ENCODE measurements at regions not wholly inside any gene's neighbourhood (a gene's known extent, or its start where the extent isn't known, plus 50 kb on each side); places are given as distances from the start of the nearest gene placed in this dataset.

- DNase-seq (ENCODE audit: low read depth in 2 of 2) = no peak
Measured at GRCh38 chr14:97350415-97350814, 553.2 kb downstream of the VRK1 start.

GRCh38 chr14:97350894-97351731, 553.9 kb downstream of the VRK1 start:
- no peak for DNase-seq (ENCODE audit: low read depth in 2 of 2)

GRCh38 chr14:97353102-97353501, 555.9 kb downstream of the VRK1 start:
- no peak for DNase-seq (ENCODE audit: low read depth in 2 of 2)

- DNase-seq (ENCODE audit: low read depth in 2 of 2) = no peak
Measured at GRCh38 chr14:97354119-97354722, 557.0 kb downstream of the VRK1 start.

DNA sequence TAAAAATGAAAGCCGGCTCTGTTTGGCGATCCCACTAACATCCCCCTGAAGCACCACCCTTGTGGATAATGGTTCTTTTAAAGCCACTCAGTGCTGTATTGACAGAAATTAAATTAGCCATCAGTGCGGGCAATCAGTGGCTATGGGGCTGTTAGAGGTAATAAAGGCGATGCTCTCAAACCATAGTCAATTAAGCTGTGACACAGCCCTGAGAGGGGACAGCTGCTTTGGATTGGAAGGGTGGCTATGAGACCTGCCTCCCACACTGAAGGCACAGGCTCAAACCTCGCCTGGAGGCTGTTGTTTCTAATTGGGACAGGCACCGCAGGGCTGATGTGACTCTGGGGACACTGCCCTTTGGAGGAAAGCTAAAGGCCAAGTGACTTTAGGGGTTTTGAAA, 562.2 kb downstream of the VRK1 start:
- no peak for DNase-seq (ENCODE audit: low read depth in 2 of 2)

DNA sequence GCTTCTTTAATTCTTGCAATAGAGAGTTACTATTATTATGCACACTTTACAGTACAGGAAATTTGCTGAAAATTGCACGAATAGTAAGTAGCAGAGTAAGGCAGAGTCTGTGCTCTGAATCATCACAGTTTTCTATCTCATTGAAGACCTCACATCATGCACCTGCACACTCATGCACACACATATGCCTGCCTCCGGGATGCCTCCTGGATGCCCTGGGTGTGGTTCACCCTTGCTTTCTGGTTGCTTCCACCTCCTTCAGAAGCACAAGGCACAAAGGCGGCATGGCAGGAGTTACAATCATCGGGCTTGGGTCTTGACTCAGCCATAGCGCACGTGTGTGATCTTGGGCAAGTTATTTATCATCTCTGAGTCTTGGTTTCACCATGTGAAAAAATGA, 564.0 kb downstream of the VRK1 start:
- DNase-seq (ENCODE audit: low read depth in 2 of 2) = no peak

DNA sequence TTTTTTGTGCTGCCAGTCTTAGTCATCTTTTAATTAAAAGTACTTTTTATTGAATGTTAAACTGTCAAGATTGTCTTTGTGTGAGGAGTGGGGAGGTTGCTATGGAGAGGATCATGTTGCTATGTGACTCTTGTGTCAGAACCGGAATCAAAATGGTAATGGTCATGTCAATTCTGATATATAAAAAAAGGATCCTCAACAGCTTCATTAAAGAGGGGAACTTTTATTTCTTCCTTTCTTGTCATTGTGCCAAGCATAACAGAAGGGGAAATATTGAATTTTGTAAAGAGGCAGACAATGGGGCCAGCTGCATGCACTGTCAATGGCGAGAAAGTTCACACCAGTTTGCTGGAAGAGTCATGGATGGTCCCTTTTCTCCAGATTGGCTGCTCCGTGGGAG, 564.8 kb downstream of the VRK1 start:
- no peak for DNase-seq (ENCODE audit: low read depth in 2 of 2)

GRCh38 chr14:97366400-97366799, 569.2 kb downstream of the VRK1 start:
- DNase-seq (ENCODE audit: low read depth in 2 of 2) = no peak

DNA sequence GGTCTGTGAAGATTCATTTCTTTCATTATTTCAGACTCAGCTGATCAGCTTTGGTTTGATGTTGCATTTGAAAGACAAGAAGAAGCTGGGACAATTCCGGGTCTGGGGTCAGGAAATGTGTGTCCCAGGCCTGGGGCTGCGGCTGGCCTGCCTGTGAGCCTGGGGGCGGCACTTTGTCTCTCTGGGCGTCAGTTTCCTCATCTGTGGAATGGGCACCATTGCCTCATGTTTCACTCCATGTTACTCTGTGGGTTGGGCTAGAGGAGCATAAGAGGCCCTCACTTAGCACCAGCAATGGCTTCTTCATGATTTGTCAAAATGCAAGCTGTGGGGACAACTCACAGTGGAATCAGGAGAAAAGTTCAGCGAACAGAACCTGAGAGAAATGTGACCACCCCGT, 570.1 kb downstream of the VRK1 start:
- no peak for DNase-seq (ENCODE audit: low read depth in 2 of 2)

- DNase-seq (ENCODE audit: low read depth in 2 of 2) = no peak
Measured at GRCh38 chr14:97368049-97368448, 570.9 kb downstream of the VRK1 start.

GRCh38 chr14:97368900-97369564, 571.9 kb downstream of the VRK1 start:
- DNase-seq (ENCODE audit: low read depth in 2 of 2) = no peak

- DNase-seq (ENCODE audit: low read depth in 2 of 2) = no peak
Measured at GRCh38 chr14:97369901-97370300, 572.7 kb downstream of the VRK1 start.

DNA sequence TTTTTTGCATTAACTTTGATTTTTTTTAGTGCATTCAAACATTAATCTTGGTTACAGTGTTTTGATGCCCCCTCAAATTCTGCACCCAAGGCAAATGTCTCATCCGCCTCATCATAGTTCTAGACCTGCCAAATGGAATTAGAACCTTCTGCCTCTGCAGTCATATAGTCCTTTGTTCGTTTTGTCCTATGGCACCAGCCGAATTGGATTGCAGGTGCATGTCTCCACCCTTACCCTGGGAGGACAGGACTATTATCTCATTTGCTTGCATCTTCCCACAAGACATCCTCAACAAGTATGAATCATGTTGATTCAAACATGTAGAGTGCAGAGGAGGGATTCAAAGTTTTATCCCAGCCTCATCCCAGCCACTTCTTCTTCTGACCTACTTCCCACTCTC, 579.1 kb downstream of the VRK1 start:
- no peak for DNase-seq (ENCODE audit: low read depth in 2 of 2)

GRCh38 chr14:97377550-97377949, 580.4 kb downstream of the VRK1 start:
- DNase-seq (ENCODE audit: low read depth in 2 of 2) = no peak

DNA sequence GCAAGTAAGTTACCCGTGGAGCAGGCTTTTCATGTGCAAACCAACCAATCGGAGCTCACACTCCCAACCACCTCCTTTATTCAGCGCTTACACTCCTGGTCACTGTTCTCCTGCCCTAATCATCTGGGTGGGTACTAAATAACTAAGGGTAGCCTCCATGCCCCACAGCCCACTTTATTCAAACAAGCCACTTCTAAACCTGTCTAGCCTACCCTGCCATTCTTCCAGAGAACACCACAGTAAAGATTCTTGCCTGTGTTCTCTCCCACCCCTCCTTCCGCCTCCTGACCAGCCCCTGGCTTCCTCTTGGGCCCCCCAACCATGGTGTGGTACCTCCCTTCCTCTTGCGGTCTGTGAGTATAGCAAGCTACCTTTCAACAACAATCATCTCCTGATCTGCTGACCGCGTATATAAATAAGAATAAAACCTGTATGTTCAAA, 581.9 kb downstream of the VRK1 start:
- no peak for DNase-seq (ENCODE audit: low read depth in 2 of 2)

- DNase-seq (ENCODE audit: low read depth in 2 of 2) = peak; percentile 44 to 56
Measured at GRCh38 chr14:97380539-97380941, 583.4 kb downstream of the VRK1 start.

- no peak for DNase-seq (ENCODE audit: low read depth in 2 of 2)
Measured at GRCh38 chr14:97381309-97381708, 584.1 kb downstream of the VRK1 start.

GRCh38 chr14:97382616-97383226, 585.5 kb downstream of the VRK1 start:
- no peak for DNase-seq (ENCODE audit: low read depth in 2 of 2)

- DNase-seq (ENCODE audit: low read depth in 2 of 2) = no peak
Measured at GRCh38 chr14:97385727-97386126, 588.5 kb downstream of the VRK1 start.

DNA sequence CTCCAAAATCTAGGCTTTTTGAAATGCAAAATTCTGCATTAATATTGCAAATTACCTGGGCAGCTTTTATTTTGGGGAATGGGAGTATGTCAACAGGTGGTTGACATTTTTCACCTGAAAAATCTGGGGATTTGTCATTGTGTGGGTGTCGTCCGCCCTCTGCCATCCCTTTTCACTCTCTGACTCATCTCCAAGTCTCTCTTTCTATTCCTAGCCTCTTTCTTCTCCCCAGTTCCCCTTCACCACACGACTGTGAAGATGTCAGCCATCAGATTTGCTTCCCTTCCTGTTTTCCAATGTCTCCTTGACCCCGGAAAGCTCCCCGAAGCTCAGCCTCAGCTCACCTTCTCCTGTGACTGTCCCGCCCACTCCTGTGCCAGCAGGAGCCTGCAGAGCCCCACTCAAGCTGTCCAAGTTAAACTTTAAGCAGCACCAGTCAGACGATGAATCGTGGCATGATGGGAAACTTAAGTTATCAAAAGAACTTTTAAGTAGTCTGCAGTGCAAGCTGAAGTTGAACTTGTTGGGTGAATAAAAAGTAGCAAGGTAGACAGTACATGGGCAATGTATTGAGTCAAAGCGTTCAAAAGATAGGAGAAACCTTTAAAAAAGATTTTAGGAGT, 590.2 kb downstream of the VRK1 start:
- no peak for DNase-seq (ENCODE audit: low read depth in 2 of 2)

- DNase-seq (ENCODE audit: low read depth in 2 of 2) = no peak
Measured at GRCh38 chr14:97388408-97388807, 591.2 kb downstream of the VRK1 start.

Measured in activated CD4-positive, alpha-beta T cell treated with anti-CD3 and anti-CD28 coated beads for 24 hours (primary cell).